HT-29 (cell line): ENCODE measurements at regions not wholly inside any gene's neighbourhood (a gene's known extent, or its start where the extent isn't known, plus 50 kb on each side); places are given as distances from the start of the nearest gene placed in this dataset.

Source experiments
- DNase-seq: peaks from one replicate; pipeline ENCODE4 v3.0.0-alpha.2; 2015; ENCODE audit warnings: low spot score

GRCh38 chr5:162485666-162486292, 418.2 kb downstream of the GABRG2 start:
- no peak for DNase-seq

- no peak for DNase-seq
Observed at GRCh38 chr5:162487528-162488525, 420.3 kb downstream of the GABRG2 start.

GRCh38 chr5:162496100-162496808, 428.7 kb downstream of the GABRG2 start:
- DNase-seq: no peak

- no peak for DNase-seq
Observed at GRCh38 chr5:162497455-162497854, 429.9 kb downstream of the GABRG2 start.

- no peak for DNase-seq
Observed at GRCh38 chr5:162502780-162503179, 435.2 kb downstream of the GABRG2 start.

GRCh38 chr5:162503796-162504195, 436.2 kb downstream of the GABRG2 start:
- DNase-seq: no peak

- no peak for DNase-seq
Observed at GRCh38 chr5:162512935-162513565, 445.5 kb downstream of the GABRG2 start.

- no peak for DNase-seq
Observed at GRCh38 chr5:162514116-162514515, 446.5 kb downstream of the GABRG2 start.

GRCh38 chr5:162520878-162521277, 453.3 kb downstream of the GABRG2 start:
- no peak for DNase-seq

GRCh38 chr5:162529209-162529608, 461.6 kb downstream of the GABRG2 start:
- DNase-seq: no peak

- no peak for DNase-seq
Observed at GRCh38 chr5:162529886-162530285, 462.3 kb downstream of the GABRG2 start.

GRCh38 chr5:162543437-162543836, 475.9 kb downstream of the GABRG2 start:
- no peak for DNase-seq

GRCh38 chr5:162544905-162545304, 477.3 kb downstream of the GABRG2 start:
- no peak for DNase-seq

- no peak for DNase-seq
Observed at GRCh38 chr5:162550236-162550635, 482.7 kb downstream of the GABRG2 start.

- DNase-seq: no peak
Observed at GRCh38 chr5:162558120-162558519, 490.5 kb downstream of the GABRG2 start.

- DNase-seq: no peak
Observed at GRCh38 chr5:162567644-162568043, 500.1 kb downstream of the GABRG2 start.

GRCh38 chr5:162573758-162574157, 506.2 kb downstream of the GABRG2 start:
- no peak for DNase-seq

GRCh38 chr5:162591724-162592123, 524.2 kb downstream of the GABRG2 start:
- no peak for DNase-seq

- DNase-seq: peak; percentile 38
Observed at GRCh38 chr5:162593881-162594280, 526.3 kb downstream of the GABRG2 start.

GRCh38 chr5:162603443-162604070, 536.0 kb downstream of the GABRG2 start:
- DNase-seq: no peak

- DNase-seq: peak; percentile 38
Observed at GRCh38 chr5:162607879-162608278, 540.3 kb downstream of the GABRG2 start.
